Stimulated activated CD8-positive, alpha-beta memory T cell treated with anti-CD3 and anti-CD28 coated beads, Interleukin-4, amount 100 ng/mL, for 4 hours (primary cell): ENCODE measurements at regions not wholly inside any gene's neighbourhood (a gene's known extent, or its start where the extent isn't known, plus 50 kb on each side); places are given as distances from the start of the nearest gene placed in this dataset.
"Not testable (repeated sequence)": the region's sequence is repeated elsewhere in the genome, so short reads cannot be mapped to it uniquely, and the experiment has no call there.

Experiments
- DNase-seq, 2 donors: peaks; one replicate each; pipeline ENCODE4 v3.0.0-alpha.2; 2020; ENCODE audit warnings: low read depth in 2 of 2, low spot score in 1 of 2

GRCh38 chr11:112537846-112538330 is 277.2 kb upstream of the PLET1 start:
- no peak for DNase-seq

- no peak for DNase-seq
These were observed 278.0 kb upstream of the PLET1 start for GRCh38 chr11:112538534-112539280.

GRCh38 chr11:112539281-112539555 is 278.6 kb upstream of the PLET1 start:
- DNase-seq: not testable (repeated sequence)

GRCh38 chr11:112539741-112540140 is 279.1 kb upstream of the PLET1 start:
- no peak for DNase-seq

GRCh38 chr11:112540261-112540660 is 279.6 kb upstream of the PLET1 start:
- no peak for DNase-seq

GRCh38 chr11:112541140-112542046 is 280.7 kb upstream of the PLET1 start:
- DNase-seq: no peak

GRCh38 chr11:112542479-112542878 is 281.8 kb upstream of the PLET1 start:
- DNase-seq: no peak

- DNase-seq: no peak
These were observed 282.7 kb upstream of the PLET1 start for GRCh38 chr11:112543390-112543789.

GRCh38 chr11:112548641-112549040 is 288.0 kb upstream of the PLET1 start:
- no peak for DNase-seq

- DNase-seq: no peak
These were observed 292.6 kb upstream of the PLET1 start for GRCh38 chr11:112553205-112553731.

GRCh38 chr11:112554586-112554985 is 293.9 kb upstream of the PLET1 start:
- DNase-seq: no peak

- DNase-seq: peak; percentile 7 to 52
These were observed 295.1 kb upstream of the PLET1 start for GRCh38 chr11:112555491-112556364.

- DNase-seq: no peak
These were observed 298.0 kb upstream of the PLET1 start for GRCh38 chr11:112558691-112559090.

GRCh38 chr11:112563808-112564207 is 303.1 kb upstream of the PLET1 start:
- DNase-seq: no peak

GRCh38 chr11:112564228-112564955 is 303.7 kb upstream of the PLET1 start:
- no peak for DNase-seq

- DNase-seq: no peak
These were observed 304.9 kb upstream of the PLET1 start for GRCh38 chr11:112565551-112565950.

GRCh38 chr11:112566124-112566523 is 305.5 kb upstream of the PLET1 start:
- DNase-seq: no peak

GRCh38 chr11:112570333-112570732 is 309.7 kb upstream of the PLET1 start:
- DNase-seq: no peak

- DNase-seq: no peak
These were observed 318.6 kb upstream of the PLET1 start for GRCh38 chr11:112579282-112579681.

- no peak for DNase-seq
These were observed 320.2 kb upstream of the PLET1 start for GRCh38 chr11:112580864-112581263.
